ENCODE measurements at regions not wholly inside any gene's neighbourhood (a gene's known extent, or its start where the extent isn't known, plus 50 kb on each side); places are given as distances from the start of the nearest gene placed in this dataset.

GRCh38 chr15:35888815-35889214 is 342.9 kb upstream of the DPH6 start:
- TF ChIP-seq CTCF (conservative IDR thresholded peaks at IDR 0.05; ENCODE audit: low read depth, low read length) (no peak), POLR2A (IDR thresholded peaks at IDR 0.05; ENCODE audit: low read depth, low read length) (no peak), USF2 (IDR thresholded peaks at IDR 0.05; ENCODE audit: low read depth, low read length) (no peak), MAZ (IDR thresholded peaks at IDR 0.05; ENCODE audit: borderline replicate concordance, low read depth, low read length) (no peak), MXI1 (IDR thresholded peaks at IDR 0.05; ENCODE audit: borderline replicate concordance, low read depth, low read length) (no peak), CEBPB (IDR thresholded peaks at IDR 0.05; ENCODE audit: low read depth, low read length) (no peak), ELK1 (IDR thresholded peaks at IDR 0.05; ENCODE audit: borderline replicate concordance, low read depth, low read length) (no peak), SMC3 (IDR thresholded peaks at IDR 0.05; ENCODE audit: low read depth, low read length) (no peak), RAD21 (IDR thresholded peaks at IDR 0.05; ENCODE audit: low read length) (no peak), RFX5 (IDR thresholded peaks at IDR 0.05; ENCODE audit: low read depth, low read length) (no peak), BHLHE40 (IDR thresholded peaks at IDR 0.05; ENCODE audit: low read depth, low read length) (no peak)

Data from IMR-90 (cell line).